ENCODE measurements at regions not wholly inside any gene's neighbourhood (a gene's known extent, or its start where the extent isn't known, plus 50 kb on each side); places are given as distances from the start of the nearest gene placed in this dataset.
"Not testable (repeated sequence)": the region's sequence is repeated elsewhere in the genome, so short reads cannot be mapped to it uniquely, and the experiment has no call there.

- 0 out of 4 replicates have a peak, but pooled peaks cover 1 to 3% of the 10 kb centered on the region in 2 experiments for H3K27me3 ChIP-seq (replicated peaks in 1 of 2; ENCODE audit: control insufficient read depth in 2 of 2, insufficient read depth in 2 of 2, low read length in 1 of 2)
- ATAC-seq = no peak
- 52% methylated on average over 5 of the region's 5 CpGs for WGBS (ENCODE audit: insufficient coverage, insufficient replicate concordance, low lambda C conversion rate, missing lambda C conversion rate)
- ChIA-PET RAD21 (ENCODE audit: unreplicated experiment) (no interaction called here), POLR2A (no interaction called here), CTCF (interaction anchor here (2.8 kb wide), 1 partner anchor 152 kb away, joined by 10 read pairs; no protein-coding TSS in a partner anchor), SMC1A (ENCODE audit: uncharacterized antibody, unreplicated experiment) (interaction anchor here (0.5 to 0.7 kb wide), 2 partner anchors 8 to 60 kb away, joined by 3 read pairs; no protein-coding TSS in a partner anchor)
- no peaks in the 10 kb centered on the region for H4K20me1 ChIP-seq (ENCODE audit: control insufficient read depth, insufficient read depth)
- no peak overlapping the region for H3K4me3 ChIP-seq
- H2AFZ ChIP-seq (ENCODE audit: control insufficient read depth, low read depth, low read length) = no peak overlapping the region
- FAIRE-seq = no peak
- H3K36me3 ChIP-seq (ENCODE audit: control insufficient read depth in 2 of 2, insufficient read depth in 2 of 2, low read length in 1 of 2) = no peaks in the 10 kb centered on the region
- TF ChIP-seq PAX8 (IDR thresholded peaks at IDR 0.05) (no peak), EGR1 (IDR thresholded peaks at IDR 0.05; ENCODE audit: borderline replicate concordance in 1 of 2, low read depth in 2 of 2, low read length in 2 of 2) (no peak), MEF2A (IDR thresholded peaks at IDR 0.05; ENCODE audit: insufficient read depth, low read depth, low read length) (no peak), E2F8 (IDR thresholded peaks at IDR 0.05; ENCODE audit: low read depth, partially characterized antibody) (no peak), HDGF (IDR thresholded peaks at IDR 0.05) (no peak), RCOR1 (conservative IDR thresholded peaks at IDR 0.05; ENCODE audit: low read depth, low read length) (no peak)
- TF ChIP-seq, protein P1, sequence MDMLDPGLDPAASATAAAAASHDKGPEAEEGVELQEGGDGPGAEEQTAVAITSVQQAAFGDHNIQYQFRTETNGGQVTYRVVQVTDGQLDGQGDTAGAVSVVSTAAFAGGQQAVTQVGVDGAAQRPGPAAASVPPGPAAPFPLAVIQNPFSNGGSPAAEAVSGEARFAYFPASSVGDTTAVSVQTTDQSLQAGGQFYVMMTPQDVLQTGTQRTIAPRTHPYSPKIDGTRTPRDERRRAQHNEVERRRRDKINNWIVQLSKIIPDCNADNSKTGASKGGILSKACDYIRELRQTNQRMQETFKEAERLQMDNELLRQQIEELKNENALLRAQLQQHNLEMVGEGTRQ (IDR thresholded peaks at IDR 0.05; ENCODE audit: borderline replicate concordance, low read depth, low read length) = no peak
- no peak for DNase-seq (ENCODE audit: low read depth, low spot score)
- no peak overlapping the region for H3K4me2 ChIP-seq (ENCODE audit: control insufficient read depth, insufficient read depth)
- in situ Hi-C loops (cut with MboI) = loop anchor here (25.0 kb wide), 3 partner anchors 134 to 1859 kb away; partner anchors contain the start of gene ARSF
- intact Hi-C loops (cut with micrococcal nuclease; ENCODE audit: unreplicated experiment) = no loop called here
- H3K9me3 ChIP-seq (replicated peaks; ENCODE audit: control insufficient read depth, insufficient read depth, low read length) = no peaks in the 10 kb centered on the region
- H3K79me2 ChIP-seq (ENCODE audit: control insufficient read depth, insufficient read depth, low read length) = no peaks in the 10 kb centered on the region
- H3K4me1 ChIP-seq (ENCODE audit: control insufficient read depth, insufficient read depth, low read length) = no peaks in the 10 kb centered on the region
- H3K27ac ChIP-seq (ENCODE audit: control insufficient read depth, insufficient read depth) = no peak overlapping the region
- H3K9ac ChIP-seq (ENCODE audit: control insufficient read depth, insufficient read depth, low read length) = no peak overlapping the region
- BruUV-seq (replicated peaks) = no TSS peak
These were observed 89.9 kb upstream of the PRKX start for GRCh38 chrX:3803305-3803704.

- H3K9ac ChIP-seq (ENCODE audit: control insufficient read depth, insufficient read depth, low read length); H2AFZ ChIP-seq (ENCODE audit: control insufficient read depth, low read depth, low read length); H3K36me3 ChIP-seq (ENCODE audit: control insufficient read depth in 2 of 2, insufficient read depth in 2 of 2, low read length in 1 of 2); H3K4me1 ChIP-seq (ENCODE audit: control insufficient read depth, insufficient read depth, low read length); H3K79me2 ChIP-seq (ENCODE audit: control insufficient read depth, insufficient read depth, low read length); H3K4me3 ChIP-seq; SMC1A ChIA-PET (ENCODE audit: uncharacterized antibody, unreplicated experiment); in situ Hi-C loops (cut with MboI); FAIRE-seq; H4K20me1 ChIP-seq (ENCODE audit: control insufficient read depth, insufficient read depth); H3K27me3 ChIP-seq (replicated peaks in 1 of 2; ENCODE audit: control insufficient read depth in 2 of 2, insufficient read depth in 2 of 2, low read length in 1 of 2); H3K4me2 ChIP-seq (ENCODE audit: control insufficient read depth, insufficient read depth); RAD21 ChIA-PET (ENCODE audit: unreplicated experiment); H3K27ac ChIP-seq (ENCODE audit: control insufficient read depth, insufficient read depth); H3K9me3 ChIP-seq (replicated peaks; ENCODE audit: control insufficient read depth, insufficient read depth, low read length); DNase-seq (ENCODE audit: low read depth, low spot score); BruUV-seq (replicated peaks); ATAC-seq; intact Hi-C loops (cut with micrococcal nuclease; ENCODE audit: unreplicated experiment); POLR2A ChIA-PET: not testable (repeated sequence)
- CTCF ChIA-PET = interaction anchor here (1.1 to 2.2 kb wide), 2 partner anchors 11 to 16 kb away, joined by 3 to 5 read pairs; no protein-coding TSS in a partner anchor
- WGBS (ENCODE audit: insufficient coverage, insufficient replicate concordance, low lambda C conversion rate, missing lambda C conversion rate) = 13% methylated on average over 4 of the region's 4 CpGs
These were observed 82.0 kb upstream of the PRKX start for GRCh38 chrX:3795411-3795810.

All from GM12878 (cell line).